AG04449 (cell line): ENCODE measurements at regions not wholly inside any gene's neighbourhood (a gene's known extent, or its start where the extent isn't known, plus 50 kb on each side); places are given as distances from the start of the nearest gene placed in this dataset.
"Not testable (repeated sequence)": the region's sequence is repeated elsewhere in the genome, so short reads cannot be mapped to it uniquely, and the experiment has no call there.

Source experiments
- CTCF ChIA-PET: fragments of 350-600 bp; formaldehyde crosslinking; extraction: SDS; loops from one replicate; lab custom pipeline; 2021; ENCODE audit warnings: antibody characterized with exemption; lab: Yijun Ruan, JAX
- POLR2A ChIA-PET: fragments of 400-600, 350-600 bp; formaldehyde crosslinking; extraction: SDS; loops from one replicate; lab custom pipeline; 2020; ENCODE audit warnings: antibody characterized with exemption, inconsistent platforms; lab: Yijun Ruan, JAX
- DNase-seq: peaks from one replicate; pipeline ENCODE4 v3.0.0-alpha.2; 2010; ENCODE audit warnings: low read depth, low spot score
- H3K4me3 ChIP-seq: 2 replicates; pipeline ENCODE4 v1.5.1; 2011; ENCODE audit warnings: low read depth, mild to moderate bottlenecking, control low read depth, low read length
- TF ChIP-seq, protein P1 (sequence below): IDR thresholded peaks from one replicate; pipeline ENCODE4 v1.5.1; 2011; ENCODE audit warnings: mild to moderate bottlenecking, moderate library complexity, low read length, control low read depth, inconsistent platforms; ENCODE audit not compliant: insufficient read depth; ENCODE audit errors: missing control alignments

DNA sequence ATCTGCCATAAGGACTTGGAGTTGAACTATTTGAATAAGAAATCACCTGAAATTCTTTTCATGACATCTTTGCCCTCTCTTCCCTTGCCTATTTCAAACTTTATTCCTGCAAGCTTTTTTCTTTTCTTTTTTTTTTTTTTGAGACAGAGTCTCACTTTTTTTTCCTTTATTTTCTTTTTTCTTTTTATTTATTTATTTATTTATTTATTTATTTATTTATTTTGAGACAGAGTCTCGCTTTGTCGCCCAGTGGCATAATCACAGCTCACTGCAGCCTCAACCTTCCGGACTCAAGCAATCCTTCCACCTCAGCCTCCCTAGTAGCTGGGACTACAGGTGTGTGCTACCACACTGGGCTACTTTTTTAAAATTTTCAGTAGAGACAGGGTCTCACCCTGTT, 369.3 kb upstream of the ATP11B start:
- ChIA-PET POLR2A (no interaction called here), CTCF (no interaction called here)
- no peak overlapping the region for H3K4me3 ChIP-seq
- TF ChIP-seq, protein P1, sequence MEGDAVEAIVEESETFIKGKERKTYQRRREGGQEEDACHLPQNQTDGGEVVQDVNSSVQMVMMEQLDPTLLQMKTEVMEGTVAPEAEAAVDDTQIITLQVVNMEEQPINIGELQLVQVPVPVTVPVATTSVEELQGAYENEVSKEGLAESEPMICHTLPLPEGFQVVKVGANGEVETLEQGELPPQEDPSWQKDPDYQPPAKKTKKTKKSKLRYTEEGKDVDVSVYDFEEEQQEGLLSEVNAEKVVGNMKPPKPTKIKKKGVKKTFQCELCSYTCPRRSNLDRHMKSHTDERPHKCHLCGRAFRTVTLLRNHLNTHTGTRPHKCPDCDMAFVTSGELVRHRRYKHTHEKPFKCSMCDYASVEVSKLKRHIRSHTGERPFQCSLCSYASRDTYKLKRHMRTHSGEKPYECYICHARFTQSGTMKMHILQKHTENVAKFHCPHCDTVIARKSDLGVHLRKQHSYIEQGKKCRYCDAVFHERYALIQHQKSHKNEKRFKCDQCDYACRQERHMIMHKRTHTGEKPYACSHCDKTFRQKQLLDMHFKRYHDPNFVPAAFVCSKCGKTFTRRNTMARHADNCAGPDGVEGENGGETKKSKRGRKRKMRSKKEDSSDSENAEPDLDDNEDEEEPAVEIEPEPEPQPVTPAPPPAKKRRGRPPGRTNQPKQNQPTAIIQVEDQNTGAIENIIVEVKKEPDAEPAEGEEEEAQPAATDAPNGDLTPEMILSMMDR = no peak
- no peak for DNase-seq

DNA sequence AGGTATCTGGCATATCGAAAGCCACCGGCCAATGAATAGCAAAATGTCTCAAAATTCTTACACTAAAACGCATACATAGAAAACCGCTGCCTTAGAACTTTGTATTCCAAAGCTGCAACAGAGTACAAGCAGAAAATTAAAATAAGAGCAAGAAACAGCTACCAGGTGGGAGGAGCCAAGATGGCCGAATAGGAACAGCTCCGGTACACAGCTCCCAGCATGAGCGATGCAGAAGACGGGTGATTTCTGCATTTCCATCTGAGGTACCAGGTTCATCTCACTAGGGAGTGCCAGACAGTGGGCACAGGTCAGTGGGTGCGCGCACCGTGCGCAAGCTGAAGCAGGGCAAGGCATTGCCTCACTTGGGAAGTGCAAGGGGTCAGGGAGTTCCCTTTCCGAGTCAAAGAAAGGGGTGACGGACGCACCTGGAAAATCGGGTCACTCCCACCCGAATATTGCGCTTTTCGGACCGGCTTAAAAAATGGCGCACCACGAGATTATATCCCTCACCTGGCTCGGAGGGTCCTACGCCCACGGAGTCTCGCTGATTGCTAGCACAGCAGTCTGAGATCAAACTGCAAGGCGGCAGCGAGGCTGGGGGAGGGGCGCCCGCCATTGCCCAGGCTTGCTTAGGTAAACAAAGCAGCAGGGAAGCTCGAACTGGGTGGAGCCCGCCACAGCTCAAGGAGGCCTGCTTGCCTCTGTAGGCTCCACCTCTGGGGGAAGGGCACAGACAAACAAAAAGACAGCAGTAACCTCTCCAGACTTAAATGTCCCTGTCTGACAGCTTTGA, 367.2 kb upstream of the ATP11B start:
- DNase-seq, H3K4me3 ChIP-seq, CTCF ChIA-PET, POLR2A ChIA-PET: not testable (repeated sequence)

DNA sequence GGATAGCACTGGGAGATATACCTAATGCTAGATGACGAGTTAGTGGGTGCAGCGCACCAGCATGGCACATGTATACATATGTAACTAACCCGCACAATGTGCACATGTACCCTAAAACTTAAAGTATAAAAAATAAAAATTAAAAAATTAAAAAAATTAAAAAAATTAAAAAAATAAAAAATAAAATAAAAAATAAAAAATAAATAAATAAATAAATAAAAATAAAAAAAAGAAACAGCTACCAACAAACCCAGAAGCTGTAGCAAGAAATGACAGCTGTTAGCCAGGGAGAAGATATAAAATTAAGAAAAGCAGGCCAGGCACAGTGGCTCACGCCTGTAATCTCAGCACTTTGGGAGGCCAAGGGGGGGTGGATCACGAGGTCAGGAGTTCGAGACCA, 361.3 kb upstream of the ATP11B start:
- H3K4me3 ChIP-seq, DNase-seq, CTCF ChIA-PET, POLR2A ChIA-PET: not testable (repeated sequence)

DNA sequence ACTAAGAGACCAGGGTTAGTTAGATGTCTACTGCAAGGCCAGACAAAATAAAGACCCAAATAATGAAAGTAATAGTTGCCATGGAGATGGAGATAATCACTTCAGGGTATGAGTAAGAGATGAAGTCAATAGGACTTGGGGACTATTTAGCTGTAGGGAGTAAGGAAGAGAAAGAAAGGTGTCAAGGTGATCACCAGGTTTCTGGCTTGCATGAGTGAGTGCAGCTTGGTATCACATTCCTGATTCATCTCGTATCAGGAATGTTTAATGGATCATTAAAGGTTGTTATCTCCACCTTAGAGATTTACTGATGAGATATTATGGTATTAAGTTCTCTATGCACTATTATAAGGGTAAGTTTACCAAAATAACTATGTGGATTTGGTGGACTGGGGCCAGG, 357.4 kb upstream of the ATP11B start:
- no peak for DNase-seq
- CTCF ChIA-PET = no interaction called here
- H3K4me3 ChIP-seq = no peak overlapping the region
- POLR2A ChIA-PET = no interaction called here
- TF ChIP-seq, protein P1 = no peak

DNA sequence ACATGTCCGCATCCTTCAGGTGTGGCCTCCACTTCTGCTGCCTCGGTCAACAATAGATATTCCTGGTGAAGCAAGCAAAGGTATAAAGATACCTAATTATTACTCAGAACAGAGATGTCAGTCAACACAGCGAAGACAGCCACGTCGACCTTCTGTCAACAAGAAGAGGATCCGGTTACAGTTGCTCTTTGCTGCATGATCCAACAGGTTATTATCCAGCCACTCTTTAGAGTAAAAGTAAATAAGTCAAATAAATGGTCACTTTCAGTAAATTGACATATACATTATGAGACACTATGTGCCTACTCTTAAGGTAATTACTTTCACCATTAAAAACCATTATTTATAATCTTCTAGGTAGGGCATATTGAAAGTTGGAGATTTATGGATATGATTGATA, 356.8 kb upstream of the ATP11B start:
- H3K4me3 ChIP-seq = no peak overlapping the region
- TF ChIP-seq, protein P1 = no peak
- no peak for DNase-seq
- ChIA-PET POLR2A (no interaction called here), CTCF (no interaction called here)

DNA sequence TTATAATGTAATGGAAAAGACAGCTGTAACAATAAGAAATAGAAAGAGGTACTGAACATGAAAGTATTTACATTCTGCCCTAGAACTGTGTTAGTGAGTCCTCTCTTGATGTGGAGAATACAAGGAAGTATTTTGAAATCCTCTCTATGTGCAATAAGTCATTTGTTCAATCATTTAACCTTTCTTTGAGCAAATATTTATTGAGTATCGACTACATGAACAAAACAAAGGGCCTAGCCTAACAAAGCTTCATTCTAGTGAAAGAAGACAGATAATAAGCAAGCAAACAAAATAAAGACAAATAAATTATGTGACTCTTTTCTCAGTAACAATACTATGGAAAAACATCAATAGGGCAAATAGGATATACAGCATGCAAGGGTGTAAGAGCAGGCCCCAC, 354.9 kb upstream of the ATP11B start:
- no peak overlapping the region for H3K4me3 ChIP-seq
- DNase-seq = no peak
- TF ChIP-seq, protein P1 = no peak
- POLR2A ChIA-PET = no interaction called here
- CTCF ChIA-PET = no interaction called here

DNA sequence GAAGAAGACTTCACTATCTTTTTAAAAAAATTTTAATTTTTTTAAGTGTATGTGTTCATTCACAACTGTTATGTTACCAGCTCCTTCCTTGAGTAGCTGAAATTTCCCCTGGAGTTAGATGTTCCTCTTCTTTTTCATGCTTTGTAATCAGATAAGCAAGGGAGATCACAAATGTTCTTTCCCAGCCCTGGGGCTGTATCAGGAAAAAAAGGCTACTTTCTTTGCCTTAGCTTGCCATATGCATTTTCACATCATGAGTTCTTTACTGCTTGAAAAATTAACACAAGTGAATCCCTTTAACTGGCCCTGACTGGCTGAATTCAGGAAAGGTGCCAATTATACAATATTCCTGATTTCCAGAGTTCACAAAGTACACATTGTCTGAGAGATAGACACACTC, 353.2 kb upstream of the ATP11B start:
- TF ChIP-seq, protein P1 = no peak
- POLR2A ChIA-PET = no interaction called here
- CTCF ChIA-PET = no interaction called here
- no peak overlapping the region for H3K4me3 ChIP-seq
- DNase-seq = no peak
